GM19324 (cell line): ENCODE measurements at regions not wholly inside any gene's neighbourhood (a gene's known extent, or its start where the extent isn't known, plus 50 kb on each side); places are given as distances from the start of the nearest gene placed in this dataset.
"Not testable (repeated sequence)": the region's sequence is repeated elsewhere in the genome, so short reads cannot be mapped to it uniquely, and the experiment has no call there.

ENCODE experiments used
- ATAC-seq: cut with Tn5 transposase; IDR thresholded peaks from one replicate; pipeline ENCODE4 v1.9.1; 2021; ENCODE audit warnings: mild to moderate bottlenecking, moderate library complexity; ENCODE audit not compliant: unreplicated experiment, low FRiP score

GRCh38 chr4:126183206-126183605, 868.5 kb downstream of the FAT4 start:
- ATAC-seq = no peak

- ATAC-seq = no peak
These were observed 876.8 kb downstream of the FAT4 start for GRCh38 chr4:126191536-126191935.

GRCh38 chr4:126192506-126192905, 877.8 kb downstream of the FAT4 start:
- no peak for ATAC-seq

GRCh38 chr4:126201251-126202138, 886.7 kb downstream of the FAT4 start:
- not testable (repeated sequence) for ATAC-seq

- ATAC-seq = no peak
These were observed 887.5 kb downstream of the FAT4 start for GRCh38 chr4:126202226-126202625.

GRCh38 chr4:126207910-126208309, 893.2 kb downstream of the FAT4 start:
- no peak for ATAC-seq

GRCh38 chr4:126209147-126209546, 894.4 kb downstream of the FAT4 start:
- no peak for ATAC-seq

- ATAC-seq = no peak
These were observed 899.2 kb downstream of the FAT4 start for GRCh38 chr4:126213996-126214395.

GRCh38 chr4:126215759-126216158, 901.0 kb downstream of the FAT4 start:
- ATAC-seq = no peak

- ATAC-seq = no peak
These were observed 901.9 kb downstream of the FAT4 start for GRCh38 chr4:126216611-126217010.

GRCh38 chr4:126221282-126221681, 906.5 kb downstream of the FAT4 start:
- ATAC-seq = no peak

- ATAC-seq = no peak
These were observed 907.1 kb downstream of the FAT4 start for GRCh38 chr4:126221717-126222340.

- ATAC-seq = no peak
These were observed 909.1 kb downstream of the FAT4 start for GRCh38 chr4:126223784-126224407.

GRCh38 chr4:126227428-126227827, 912.7 kb downstream of the FAT4 start:
- no peak for ATAC-seq

- ATAC-seq = no peak
These were observed 915.5 kb downstream of the FAT4 start for GRCh38 chr4:126230269-126230668.

GRCh38 chr4:126233483-126233882, 918.7 kb downstream of the FAT4 start:
- ATAC-seq = no peak

GRCh38 chr4:126238013-126238412, 923.3 kb downstream of the FAT4 start:
- no peak for ATAC-seq

GRCh38 chr4:126241634-126242033, 926.9 kb downstream of the FAT4 start:
- no peak for ATAC-seq

GRCh38 chr4:126242679-126243390, 928.1 kb downstream of the FAT4 start:
- ATAC-seq = no peak

- no peak for ATAC-seq
These were observed 932.7 kb downstream of the FAT4 start for GRCh38 chr4:126247409-126247808.

- ATAC-seq = no peak
These were observed 935.3 kb downstream of the FAT4 start for GRCh38 chr4:126250006-126250405.
